ENCODE measurements at regions not wholly inside any gene's neighbourhood (a gene's known extent, or its start where the extent isn't known, plus 50 kb on each side); places are given as distances from the start of the nearest gene placed in this dataset.

GRCh38 chr1:90616395-90616794, 100.7 kb downstream of the BARHL2 start:
- TF ChIP-seq EZH2 (IDR thresholded peaks at IDR 0.05), result no peak
- TF ChIP-seq POLR2AphosphoS5 (IDR thresholded peaks at IDR 0.05; ENCODE audit: borderline replicate concordance, low read depth, low read length), result no peak
- TF ChIP-seq FOXP2 (optimal IDR thresholded peaks at IDR 0.05; ENCODE audit: control extremely low read depth, extremely low read length, insufficient read depth), result no peak
